HG03575 (cell line): ENCODE measurements at regions not wholly inside any gene's neighbourhood (a gene's known extent, or its start where the extent isn't known, plus 50 kb on each side); places are given as distances from the start of the nearest gene placed in this dataset.
"Not testable (repeated sequence)": the region's sequence is repeated elsewhere in the genome, so short reads cannot be mapped to it uniquely, and the experiment has no call there.

Experiments
- ATAC-seq: cut with Tn5 transposase; IDR thresholded peaks from one replicate; pipeline ENCODE4 v1.9.1; 2021; ENCODE audit not compliant: unreplicated experiment, insufficient number of reproducible peaks, low FRiP score; ENCODE audit errors: extremely low read depth

GRCh38 chr16:46389561-46390041 is 231.6 kb downstream of the SHCBP1 start:
- ATAC-seq: not testable (repeated sequence)

GRCh38 chr16:46388939-46389491 is 232.2 kb downstream of the SHCBP1 start:
- ATAC-seq: not testable (repeated sequence)

GRCh38 chr16:46388354-46388753 is 232.8 kb downstream of the SHCBP1 start:
- ATAC-seq: not testable (repeated sequence)

GRCh38 chr16:46387720-46388119 is 233.5 kb downstream of the SHCBP1 start:
- not testable (repeated sequence) for ATAC-seq

- peak; percentile 1 for ATAC-seq
These were observed 234.2 kb downstream of the SHCBP1 start for GRCh38 chr16:46386805-46387620.

GRCh38 chr16:46386110-46386771 is 234.9 kb downstream of the SHCBP1 start:
- ATAC-seq: not testable (repeated sequence)

- not testable (repeated sequence) for ATAC-seq
These were observed 236.7 kb downstream of the SHCBP1 start for GRCh38 chr16:46384285-46385061.

GRCh38 chr16:46383581-46383980 is 237.6 kb downstream of the SHCBP1 start:
- ATAC-seq: not testable (repeated sequence)

- not testable (repeated sequence) for ATAC-seq
These were observed 238.2 kb downstream of the SHCBP1 start for GRCh38 chr16:46382791-46383541.

GRCh38 chr16:46382079-46382478 is 239.1 kb downstream of the SHCBP1 start:
- ATAC-seq: not testable (repeated sequence)

- ATAC-seq: not testable (repeated sequence)
These were observed 239.8 kb downstream of the SHCBP1 start for GRCh38 chr16:46381344-46381743.
